H1 (cell line): ENCODE measurements at regions not wholly inside any gene's neighbourhood (a gene's known extent, or its start where the extent isn't known, plus 50 kb on each side); places are given as distances from the start of the nearest gene placed in this dataset.

ENCODE experiments used
- CTCF ChIA-PET: fragments of 300-600 bp; sonication (Branson Sonifier 250); formaldehyde crosslinking; loops from one replicate; lab custom pipeline; 2021; ENCODE audit not compliant: partially characterized antibody; lab: Charles Lee
- POLR2A ChIA-PET: fragments of 300-600 bp; sonication (Branson Sonifier 250); formaldehyde crosslinking; loops from one replicate; lab custom pipeline; 2021; ENCODE audit warnings: inconsistent platforms; ENCODE audit not compliant: partially characterized antibody; lab: Charles Lee
- DNase-seq, 2 experiments: peaks; one replicate each; pipeline versions ENCODE4 v3.0.0 to v3.0.0-alpha.2; 2010 to 2022; ENCODE audit warnings: low spot score in 2 of 2, low read depth in 1 of 2, mixed read lengths in 1 of 2
- FAIRE-seq: peaks from 2 replicates; lab custom pipeline; 2011; peaks lifted over from hg19 to GRCh38; lab: Jason Lieb, UNC
- H2AFZ ChIP-seq: 2 replicates; pipeline ENCODE4 v1.8.1; 2012; ENCODE audit warnings: low read length, inconsistent platforms
- H2AK5ac ChIP-seq: 2 replicates; pipeline ENCODE4 v1.6.1; 2013; ENCODE audit warnings: low read depth, low read length
- H2BK120ac ChIP-seq: replicated peaks from 2 replicates; pipeline ENCODE3; 2013; ENCODE audit warnings: low read depth, low read length, inconsistent platforms
- H2BK12ac ChIP-seq: 2 replicates; pipeline ENCODE4 v1.6.1; 2013; ENCODE audit warnings: low read depth, low read length
- H2BK15ac ChIP-seq: 2 replicates; pipeline ENCODE4 v1.6.1; 2013; ENCODE audit warnings: low read length
- H2BK20ac ChIP-seq: 2 replicates; pipeline ENCODE4 v1.6.1; 2013; ENCODE audit warnings: low read length
- H2BK5ac ChIP-seq: 2 replicates; pipeline ENCODE4 v1.6.1; 2013; ENCODE audit warnings: low read depth, low read length
- H3K14ac ChIP-seq: 2 replicates; pipeline ENCODE4 v1.6.1; 2013; ENCODE audit warnings: inconsistent platforms; ENCODE audit not compliant: insufficient read length
- H3K18ac ChIP-seq: 2 replicates; pipeline ENCODE4 v1.6.1; 2013; ENCODE audit warnings: low read length; ENCODE audit errors: extremely low read depth
- H3K23ac ChIP-seq: 2 replicates; pipeline ENCODE4 v1.6.1; 2013; ENCODE audit warnings: inconsistent platforms; ENCODE audit not compliant: insufficient read length
- H3K23me2 ChIP-seq: 2 replicates; pipeline ENCODE4 v1.6.1; 2013; ENCODE audit warnings: low read depth, low read length
- H3K27ac ChIP-seq: 2 replicates; pipeline ENCODE4 v1.6.1; 2011; ENCODE audit warnings: low read depth, low read length, inconsistent platforms
- H3K27me3 ChIP-seq, 4 experiments: replicated peaks in 1 of 4; 1 replicate in 1 of 4; 2 replicates in 3 of 4; pipeline versions ENCODE4 v1.6.1 to v1.8.1; 2011 to 2013; ENCODE audit warnings: low read length in 3 of 4, mild to moderate bottlenecking in 3 of 4, inconsistent platforms in 2 of 4, mixed read lengths in 2 of 4, moderate library complexity in 1 of 4; ENCODE audit not compliant: control insufficient read depth in 3 of 4, insufficient read depth in 3 of 4; ENCODE audit errors: extremely low read depth in 1 of 4
- H3K36me3 ChIP-seq, 4 experiments: 2 replicates each; pipeline versions ENCODE4 v1.6.1 to v1.8.1; 2011 to 2013; ENCODE audit warnings: mild to moderate bottlenecking in 4 of 4, low read length in 3 of 4, moderate library complexity in 2 of 4, control low read depth in 1 of 4, inconsistent platforms in 1 of 4; ENCODE audit not compliant: insufficient read depth in 4 of 4, control insufficient read depth in 2 of 4
- H3K4ac ChIP-seq: replicated peaks from 2 replicates; pipeline ENCODE3; 2013; ENCODE audit warnings: low read length, low read depth, mixed read lengths, inconsistent platforms; ENCODE audit not compliant: insufficient read length
- H3K4me1 ChIP-seq, 4 experiments: replicated peaks in 1 of 4; 1 replicate in 1 of 4; 2 replicates in 3 of 4; pipeline versions ENCODE4 v1.6.1 to v1.8.1; 2011 to 2013; ENCODE audit warnings: low read length in 3 of 4, inconsistent platforms in 2 of 4, mixed read lengths in 1 of 4; ENCODE audit not compliant: insufficient read depth in 4 of 4, control insufficient read depth in 3 of 4
- H3K4me2 ChIP-seq, 2 experiments: 2 replicates each; pipeline versions ENCODE4 v1.6.1 to v1.8.1; 2011 to 2013; ENCODE audit warnings: low read depth in 2 of 2, low read length in 2 of 2, control low read depth in 1 of 2, inconsistent platforms in 1 of 2, mild to moderate bottlenecking in 1 of 2; ENCODE audit not compliant: insufficient read depth in 1 of 2
- H3K4me3 ChIP-seq, 4 experiments: fragments of 200-600, 300-600 bp in 1 of 4; sonication (generic), shearing (Covaris generic), sonication (Bioruptor Twin) in 1 of 4; 2 replicates each; pipeline versions ENCODE4 v1.5.1 to v1.8.1; 2011 to 2016; ENCODE audit warnings: low read length in 4 of 4, low read depth in 3 of 4, control low read depth in 2 of 4, inconsistent platforms in 2 of 4, mild to moderate bottlenecking in 2 of 4, mixed read lengths in 1 of 4, moderate library complexity in 1 of 4; ENCODE audit not compliant: insufficient read depth in 2 of 4; ENCODE audit errors: extremely low read depth in 1 of 4
- H3K56ac ChIP-seq: replicated peaks from 2 replicates; pipeline ENCODE3; 2013; ENCODE audit warnings: low read depth, mild to moderate bottlenecking, mixed read lengths, low read length, inconsistent platforms; ENCODE audit not compliant: insufficient read length
- H3K79me1 ChIP-seq: 2 replicates; pipeline ENCODE4 v1.6.1; 2013; ENCODE audit warnings: low read depth, low read length, control low read depth
- H3K79me2 ChIP-seq, 2 experiments: 2 replicates each; pipeline versions ENCODE4 v1.6.1 to v1.8.1; 2012 to 2013; ENCODE audit warnings: low read length in 2 of 2, mild to moderate bottlenecking in 2 of 2, inconsistent platforms in 1 of 2; ENCODE audit not compliant: insufficient read depth in 2 of 2, control insufficient read depth in 1 of 2
- H3K9ac ChIP-seq, 4 experiments: replicated peaks in 1 of 4; 1 replicate in 1 of 4; 2 replicates in 3 of 4; pipeline versions ENCODE4 v1.6.1 to v1.8.1; 2011 to 2013; ENCODE audit warnings: low read depth in 3 of 4, low read length in 3 of 4, control low read depth in 2 of 4, mild to moderate bottlenecking in 2 of 4, moderate library complexity in 2 of 4, inconsistent platforms in 1 of 4; ENCODE audit errors: extremely low read depth in 1 of 4
- H3K9me3 ChIP-seq, 2 experiments: 2 replicates each; pipeline versions ENCODE4 v1.6.1 to v1.8.1; 2012 to 2013; ENCODE audit warnings: mild to moderate bottlenecking in 2 of 2, moderate library complexity in 2 of 2, control low read depth in 1 of 2, inconsistent platforms in 1 of 2, low read depth in 1 of 2, low read length in 1 of 2, mixed read lengths in 1 of 2; ENCODE audit not compliant: insufficient read depth in 2 of 2
- H4K20me1 ChIP-seq, 2 experiments: replicated peaks in 1 of 2; 2 replicates each; pipeline versions ENCODE3 to v1.8.1; 2011 to 2013; ENCODE audit warnings: inconsistent platforms in 2 of 2, low read length in 2 of 2, mild to moderate bottlenecking in 1 of 2; ENCODE audit not compliant: insufficient read depth in 2 of 2, control insufficient read depth in 1 of 2
- H4K5ac ChIP-seq: 2 replicates; pipeline ENCODE4 v1.6.1; 2013; ENCODE audit warnings: low read length, low read depth, mixed read lengths, inconsistent platforms; ENCODE audit not compliant: insufficient read length
- H4K8ac ChIP-seq: 2 replicates; pipeline ENCODE4 v1.8.0; 2013; ENCODE audit warnings: mild to moderate bottlenecking, moderate library complexity, low read length, inconsistent platforms; ENCODE audit not compliant: insufficient read depth; ENCODE audit errors: extremely low read depth
- H4K91ac ChIP-seq: replicated peaks from 2 replicates; pipeline ENCODE3; 2013; ENCODE audit warnings: low read length, mixed read lengths, inconsistent platforms; ENCODE audit not compliant: insufficient read length
- BACH1 ChIP-seq: IDR thresholded peaks from 2 replicates; pipeline ENCODE4 v1.6.1; 2012; ENCODE audit warnings: low read length, improper control_type of control experiment
- BRCA1 ChIP-seq: IDR thresholded peaks from 2 replicates; pipeline ENCODE4 v1.6.1; 2012; ENCODE audit warnings: low read depth, low read length, improper control_type of control experiment
- CTBP2 ChIP-seq: IDR thresholded peaks from 2 replicates; pipeline ENCODE4 v1.7.0; 2011; ENCODE audit warnings: borderline replicate concordance, mild to moderate bottlenecking, moderate library complexity, mixed read lengths, low read length; ENCODE audit not compliant: insufficient read depth, insufficient read length
- GTF2F1 ChIP-seq: IDR thresholded peaks from 2 replicates; pipeline ENCODE4 v1.6.1; 2012; ENCODE audit warnings: low read depth, low read length, improper control_type of control experiment, borderline replicate concordance
- HDAC6 ChIP-seq: IDR thresholded peaks from one replicate; pipeline ENCODE4 v1.7.1; 2012; ENCODE audit warnings: low read depth, mild to moderate bottlenecking, inconsistent platforms, low read length, moderate library complexity
- POLR2AphosphoS5 ChIP-seq: IDR thresholded peaks from 2 replicates; pipeline ENCODE4 v1.6.1; 2011; ENCODE audit warnings: low read depth, low read length
- RAD21 ChIP-seq, 2 experiments: IDR thresholded peaks in 1 of 2; conservative IDR thresholded peaks in 1 of 2; 2 replicates each; pipeline ENCODE4 v1.6.1; 2011; ENCODE audit warnings: low read depth in 2 of 2, low read length in 2 of 2, improper control_type of control experiment in 1 of 2, inconsistent platforms in 1 of 2, mild to moderate bottlenecking in 1 of 2, moderate library complexity in 1 of 2
- ZNF274 ChIP-seq: IDR thresholded peaks from 2 replicates; pipeline ENCODE4 v1.7.0; 2012; ENCODE audit warnings: low read length, borderline replicate concordance; ENCODE audit errors: extremely low read depth
- WGBS, 2 experiments: shearing (Covaris generic) in 1 of 2; methylation state at CpG; one replicate each; pipeline versions ENCODE4 v1.1.6 to v1.1.7; 2013 to 2015; ENCODE audit warnings: low lambda C conversion rate in 2 of 2, mixed read lengths in 2 of 2, inconsistent platforms in 1 of 2, low coverage in 1 of 2, missing lambda C conversion rate in 1 of 2; ENCODE audit not compliant: insufficient replicate concordance in 2 of 2, insufficient coverage in 1 of 2, insufficient read length in 1 of 2; ENCODE audit errors: extremely low coverage in 1 of 2, missing lambda C conversion rate in 1 of 2; 5-methylcytosine and 5-hydroxymethylcytosine counted together

- Histone ChIP-seq H2BK12ac (peak overlapping the region; percentile 78; the same call in 1 of the 2 replicates), H3K23ac (no peak overlapping the region), H3K27ac (no peak overlapping the region; the same call in 1 of the 2 replicates), H3K36me3 (no peaks in the 10 kb centered on the region), H3K4me3 (no peak overlapping the region), H3K27me3 (peaks cover 0 to 5% (median 0%) of the 10 kb centered on the region in 4 experiments; a peak in 1 of 7 replicates), H2BK5ac (no peak overlapping the region), H4K91ac (peak overlapping the region; percentile 96), H3K9me3 (no peaks in the 10 kb centered on the region), H3K79me2 (no peaks in the 10 kb centered on the region), H2BK15ac (peak overlapping the region; percentile 98; the same call in 1 of the 2 replicates), H3K79me1 (no peaks in the 10 kb centered on the region), H3K14ac (no peak overlapping the region), H2BK120ac (no peak overlapping the region), H4K20me1 (peaks cover 0 to 4% of the 10 kb centered on the region in 2 experiments), H3K4ac (peak overlapping the region; percentile 48), H2AK5ac (no peak overlapping the region), H3K18ac (peak overlapping the region; percentile 48; the same call in 1 of the 2 replicates), H3K9ac (no peak overlapping the region)
- CTCF ChIA-PET, result interaction anchor here (0.6 to 1.5 kb wide), 4 partner anchors 13 to 698 kb away, joined by 3 to 4 read pairs (median 4); no protein-coding TSS in a partner anchor
- FAIRE-seq, result no peak
- 82% methylated on average over 20 of the region's 23 CpGs; no CpG with 5 or more reads in 1 of the 2 experiments for WGBS, 2 experiments
- no peak for TF ChIP-seq BRCA1
- TF ChIP-seq BACH1, result no peak
- TF ChIP-seq RAD21 (IDR thresholded peaks at IDR 0.05 in 1 of 2, conservative IDR thresholded peaks at IDR 0.05 in 1 of 2; ENCODE audit: low read depth in 2 of 2, low read length in 2 of 2), result no peak
- TF ChIP-seq HDAC6, result no peak
- no peak for TF ChIP-seq GTF2F1
- no peak for TF ChIP-seq POLR2AphosphoS5
- no peak for TF ChIP-seq CTBP2
- no peak for TF ChIP-seq ZNF274
- TF ChIP-seq, all 59 proteins: peak for 0
- no peak for DNase-seq
- Histone ChIP-seq H3K4me2 (no peak overlapping the region), H4K5ac (peak overlapping the region; percentile 5), H3K23me2 (peaks cover 10% of the 10 kb centered on the region; the same call in 1 of the 2 replicates), H4K8ac (peak overlapping the region; percentile 66), H3K4me1 (peaks cover 0 to 6% (median 5%) of the 10 kb centered on the region in 4 experiments; a peak in 4 of 7 replicates), H3K56ac (peak overlapping the region; percentile 88), H2BK20ac (no peak overlapping the region; the same call in 1 of the 2 replicates), H2AFZ (no peak overlapping the region)
- POLR2A ChIA-PET, result no interaction called here
Measured at GRCh38 chr4:3660086-3660927, 105.9 kb upstream of the ADRA2C start.
